Fibroblast of peridontal ligament (primary cell): ENCODE measurements at regions not wholly inside any gene's neighbourhood (a gene's known extent, or its start where the extent isn't known, plus 50 kb on each side); places are given as distances from the start of the nearest gene placed in this dataset.
A peak's percentile ranks its signal among the peaks of the same experiment; 100 is the strongest.

ENCODE experiments used
- DNase-seq: peaks from one replicate; pipeline ENCODE4 v3.0.0-alpha.2; 2010; ENCODE audit errors: extremely low read depth

GRCh38 chr2:18132697-18133096 lies 254.2 kb downstream of the KCNS3 start:
- peak; percentile 71 for DNase-seq

GRCh38 chr2:18131761-18132160 lies 253.3 kb downstream of the KCNS3 start:
- DNase-seq, result no peak

- DNase-seq, result no peak
Observed at GRCh38 chr2:18129348-18129747, 250.9 kb downstream of the KCNS3 start.

GRCh38 chr2:18125303-18125702 lies 246.8 kb downstream of the KCNS3 start:
- DNase-seq, result no peak

GRCh38 chr2:18124116-18124835 lies 245.8 kb downstream of the KCNS3 start:
- no peak for DNase-seq

GRCh38 chr2:18123577-18123976 lies 245.1 kb downstream of the KCNS3 start:
- DNase-seq, result no peak

GRCh38 chr2:18123211-18123570 lies 244.7 kb downstream of the KCNS3 start:
- no peak for DNase-seq

DNA sequence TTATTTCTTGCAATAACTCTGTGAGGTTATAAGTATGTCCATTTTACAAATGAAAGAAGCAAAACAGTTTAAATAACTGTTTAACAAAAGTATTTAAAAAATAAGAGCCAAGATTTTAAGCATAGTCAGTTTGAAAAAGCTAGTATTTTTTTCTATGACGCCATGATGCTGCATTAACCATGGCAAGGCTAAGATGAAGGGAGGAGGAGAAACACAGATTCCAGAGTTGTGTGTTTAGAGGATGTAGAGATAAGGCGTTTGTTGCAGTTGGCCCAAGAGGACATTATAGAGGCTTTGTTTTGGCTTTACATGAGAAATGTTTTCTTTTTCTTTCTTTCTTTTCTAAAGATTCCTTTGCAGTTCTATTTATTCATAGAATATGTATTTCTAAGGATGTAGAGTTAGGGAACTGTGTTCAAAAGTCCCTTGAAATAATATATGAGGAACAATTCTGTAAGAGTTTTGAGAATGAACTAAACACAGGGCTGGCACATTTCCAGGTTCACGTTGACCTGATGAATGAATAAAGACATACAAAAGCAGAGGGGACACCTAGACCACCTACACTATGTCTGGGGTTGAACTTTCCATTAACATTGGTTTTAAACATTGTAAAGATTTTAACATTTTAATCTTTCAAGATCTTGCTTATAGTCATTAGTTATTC lies 244.2 kb downstream of the KCNS3 start:
- no peak for DNase-seq

- DNase-seq, result peak; percentile 99
Observed at GRCh38 chr2:18119883-18120282, 241.4 kb downstream of the KCNS3 start.

DNA sequence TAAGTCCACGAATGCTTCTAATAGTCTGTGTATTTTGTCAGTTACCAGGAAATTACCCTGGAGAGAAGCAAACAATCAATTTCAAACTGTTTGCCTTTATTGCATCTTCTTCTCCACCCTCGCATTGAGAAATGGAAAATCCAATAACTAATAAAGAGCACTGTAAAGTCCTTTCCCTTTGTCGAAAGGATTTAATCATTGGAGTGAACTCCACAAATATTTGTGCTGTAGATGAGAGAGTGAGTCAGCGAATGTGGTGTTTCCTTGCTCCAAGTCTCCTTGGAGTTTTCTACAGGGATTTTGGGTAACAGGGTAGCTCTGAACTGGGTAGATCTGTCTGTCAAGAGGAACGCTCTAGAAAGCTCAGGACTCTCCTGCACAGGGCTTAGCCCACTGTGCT lies 240.2 kb downstream of the KCNS3 start:
- peak; percentile 88 for DNase-seq

DNA sequence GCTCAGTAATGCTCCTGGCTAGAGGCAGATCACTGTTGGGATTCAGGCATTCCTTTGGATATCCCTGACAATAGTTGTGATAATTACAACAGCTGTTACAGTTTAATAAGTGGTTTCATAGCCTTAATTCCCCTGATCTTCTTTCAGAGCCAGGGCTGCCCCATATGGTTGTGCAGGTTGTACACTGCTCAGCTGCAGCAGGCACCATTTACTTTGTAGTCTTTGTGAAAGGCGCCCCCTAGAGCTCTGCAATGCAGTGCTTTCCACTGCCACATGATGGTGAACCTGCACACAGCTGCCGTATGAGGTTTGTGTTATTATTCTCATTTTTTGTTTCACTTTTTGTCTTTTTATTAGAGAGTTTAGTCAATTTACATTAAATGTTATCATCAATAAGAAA lies 239.1 kb downstream of the KCNS3 start:
- DNase-seq, result peak; percentile 36

DNA sequence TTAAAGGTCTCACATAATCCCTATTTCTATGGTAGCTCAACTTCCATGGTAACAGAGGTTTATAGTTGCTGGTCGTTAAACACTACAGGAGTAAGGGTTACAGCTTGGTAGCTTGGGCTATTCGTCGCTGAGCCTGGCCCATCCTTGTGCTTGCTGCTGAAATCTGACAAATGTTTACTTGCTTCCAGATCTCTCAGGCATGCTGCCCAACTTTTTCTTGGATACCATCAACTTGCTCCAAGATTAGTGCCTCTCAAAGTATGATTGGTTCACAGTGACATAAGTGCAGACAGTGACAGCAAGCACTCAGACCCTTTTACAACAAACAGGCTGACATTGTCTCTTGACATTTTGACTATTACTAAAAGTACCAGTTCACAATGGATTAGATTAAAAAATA lies 231.8 kb downstream of the KCNS3 start:
- DNase-seq, result peak; percentile 41

DNA sequence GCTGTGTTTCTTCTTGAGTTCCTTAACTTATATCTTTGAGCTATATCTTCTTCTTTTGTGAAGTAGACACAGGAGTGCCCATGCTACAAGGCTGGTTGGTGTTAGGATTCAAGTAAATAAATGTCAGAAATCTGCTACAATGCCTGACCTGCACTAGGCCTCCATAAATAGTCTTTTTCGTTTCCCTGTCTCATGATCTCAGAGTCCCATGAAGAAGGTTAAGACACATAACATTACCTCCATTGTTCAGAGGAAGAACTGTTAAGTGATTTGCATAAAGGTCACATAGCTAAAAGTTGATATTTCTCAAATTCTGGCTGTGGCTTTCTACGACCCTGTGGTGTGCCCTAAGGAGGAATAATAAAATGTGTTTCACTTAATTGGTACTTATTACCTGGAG lies 228.4 kb downstream of the KCNS3 start:
- DNase-seq, result no peak

- no peak for DNase-seq
Observed at GRCh38 chr2:18105929-18106328, 227.5 kb downstream of the KCNS3 start.

DNA sequence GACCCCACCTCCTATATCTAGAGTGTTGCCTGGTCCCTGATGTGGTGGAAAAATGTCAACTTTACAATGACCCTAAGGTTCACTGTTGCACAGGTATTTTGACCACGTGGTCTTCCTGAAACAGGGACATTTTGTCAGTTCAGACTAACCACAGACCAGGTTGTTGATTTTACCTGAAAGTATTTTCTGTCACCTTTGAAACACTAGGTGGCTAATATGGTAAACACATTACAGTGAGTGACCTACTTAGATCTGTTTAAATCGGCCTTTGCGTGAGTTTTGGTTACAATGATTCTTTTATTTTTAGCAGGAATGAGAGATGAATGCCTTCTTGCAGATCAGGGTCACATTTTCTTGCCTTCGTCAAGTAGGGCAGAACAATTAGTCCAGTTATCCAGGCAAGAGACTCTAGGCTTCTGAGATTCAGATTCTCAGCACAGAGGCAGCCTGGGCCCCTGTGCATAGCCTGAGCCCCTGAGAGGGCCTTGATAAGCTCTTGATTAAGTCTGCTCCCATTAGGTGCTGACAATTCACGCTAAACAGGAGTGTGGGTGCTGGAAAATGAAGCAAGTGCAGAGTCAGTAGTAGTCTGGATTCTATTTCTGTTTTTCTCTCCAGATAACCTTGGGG lies 226.2 kb downstream of the KCNS3 start:
- DNase-seq, result no peak

DNA sequence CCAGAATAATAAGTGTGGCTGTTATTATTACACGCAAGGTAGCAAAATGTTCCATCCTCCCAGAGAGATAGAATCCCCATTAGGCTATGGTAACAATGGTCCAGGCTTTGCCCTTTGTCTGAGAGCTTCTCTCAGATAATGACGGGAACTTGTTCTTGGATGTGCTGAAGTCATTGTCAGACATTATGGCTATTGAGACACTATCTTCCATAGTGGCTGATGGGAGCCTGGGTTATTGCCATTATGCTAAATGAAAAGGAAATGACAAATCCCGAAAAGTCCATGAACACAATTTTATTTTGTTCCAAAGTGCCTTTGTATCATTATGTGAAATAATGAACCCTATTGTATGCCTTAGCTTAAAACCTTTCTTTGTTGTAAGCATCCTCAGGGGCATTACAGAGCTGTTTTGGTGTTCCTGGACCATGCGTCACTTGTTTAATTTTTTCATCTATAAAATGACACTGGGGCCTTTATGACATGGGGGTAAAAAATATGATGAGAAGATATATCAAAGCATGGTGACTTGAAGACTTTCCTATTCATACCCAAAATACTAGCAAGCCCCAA lies 218.5 kb downstream of the KCNS3 start:
- DNase-seq, result no peak

GRCh38 chr2:18094277-18094676 lies 215.8 kb downstream of the KCNS3 start:
- DNase-seq, result no peak

GRCh38 chr2:18093196-18093595 lies 214.7 kb downstream of the KCNS3 start:
- DNase-seq, result no peak

DNA sequence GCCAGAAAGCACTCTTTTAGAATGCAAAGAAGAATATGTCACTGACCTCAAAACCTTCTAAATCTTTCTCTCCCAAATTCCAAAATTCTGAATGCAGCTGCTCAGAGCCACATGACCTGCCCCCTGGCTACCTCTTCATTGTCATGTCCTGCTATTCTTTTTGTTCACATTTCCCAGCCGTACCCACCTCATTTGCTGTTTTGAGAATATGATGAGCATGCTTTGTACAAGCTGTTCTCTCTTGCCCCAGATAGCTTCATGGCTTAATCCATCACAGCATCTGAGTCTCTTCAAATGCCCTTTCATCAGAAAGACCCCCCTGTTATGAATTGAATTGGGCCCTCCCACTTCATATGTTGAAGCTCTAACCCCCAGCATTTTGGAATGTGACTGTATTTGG lies 214.3 kb downstream of the KCNS3 start:
- no peak for DNase-seq

DNA sequence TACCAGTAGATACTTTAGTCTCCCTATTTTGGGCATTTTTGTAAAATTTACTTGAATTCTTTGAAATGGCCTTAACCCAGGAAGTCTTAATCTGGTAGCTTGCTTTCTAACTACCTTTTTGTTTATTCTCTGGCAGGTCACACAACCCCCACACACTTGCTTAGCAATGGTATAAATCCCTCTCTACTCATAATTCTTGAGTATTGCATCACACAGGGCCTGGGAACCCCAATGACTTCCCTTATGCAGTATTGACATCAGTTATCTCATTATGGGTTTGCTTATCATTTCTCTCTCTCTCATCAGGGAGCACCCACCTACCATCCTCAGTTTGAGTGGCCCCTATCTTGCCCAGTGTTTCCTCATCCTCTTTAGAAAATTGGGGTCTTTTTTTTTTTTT lies 207.1 kb downstream of the KCNS3 start:
- DNase-seq, result no peak

DNA sequence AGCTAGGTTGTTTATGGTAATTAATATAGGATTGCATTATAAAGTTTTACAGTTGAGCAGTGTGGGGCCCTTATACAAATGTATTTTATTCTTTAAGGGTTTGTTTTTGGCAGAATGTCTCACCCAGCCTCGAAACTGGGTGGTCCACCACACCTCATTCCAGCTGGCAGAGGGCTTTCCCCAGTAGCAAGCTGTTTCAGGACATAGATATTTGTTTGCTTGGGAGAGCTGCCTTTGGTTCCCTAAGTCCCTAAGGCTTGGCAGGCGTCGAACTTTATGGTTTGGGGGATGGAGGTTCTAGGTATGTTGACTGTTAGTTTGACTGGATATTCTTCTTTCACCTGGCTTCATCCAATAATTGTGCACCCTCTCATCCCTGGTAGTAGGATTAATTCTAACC lies 205.9 kb downstream of the KCNS3 start:
- no peak for DNase-seq

DNA sequence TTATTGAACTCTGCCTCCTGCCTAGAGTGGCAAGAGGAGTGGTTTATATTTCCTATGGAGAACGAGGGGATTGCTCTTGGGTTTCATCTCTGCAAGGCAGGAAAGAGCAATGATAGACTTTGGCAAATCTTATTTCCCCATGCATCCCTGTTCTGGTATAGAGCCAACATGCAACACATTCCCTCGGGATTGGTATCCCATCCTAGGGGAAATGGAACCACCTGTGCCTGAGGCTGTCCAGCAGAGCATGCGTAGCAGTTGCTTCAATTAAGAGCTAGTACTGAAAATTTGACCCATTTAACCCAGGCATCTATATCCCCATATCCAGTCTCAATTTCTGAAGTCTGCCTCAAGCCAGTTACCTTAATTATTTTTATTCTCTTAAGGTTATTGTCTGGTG lies 205.3 kb downstream of the KCNS3 start:
- no peak for DNase-seq

GRCh38 chr2:18078216-18078615 lies 199.7 kb downstream of the KCNS3 start:
- DNase-seq, result no peak
